ENCODE measurements at regions not wholly inside any gene's neighbourhood (a gene's known extent, or its start where the extent isn't known, plus 50 kb on each side); places are given as distances from the start of the nearest gene placed in this dataset.

DNA sequence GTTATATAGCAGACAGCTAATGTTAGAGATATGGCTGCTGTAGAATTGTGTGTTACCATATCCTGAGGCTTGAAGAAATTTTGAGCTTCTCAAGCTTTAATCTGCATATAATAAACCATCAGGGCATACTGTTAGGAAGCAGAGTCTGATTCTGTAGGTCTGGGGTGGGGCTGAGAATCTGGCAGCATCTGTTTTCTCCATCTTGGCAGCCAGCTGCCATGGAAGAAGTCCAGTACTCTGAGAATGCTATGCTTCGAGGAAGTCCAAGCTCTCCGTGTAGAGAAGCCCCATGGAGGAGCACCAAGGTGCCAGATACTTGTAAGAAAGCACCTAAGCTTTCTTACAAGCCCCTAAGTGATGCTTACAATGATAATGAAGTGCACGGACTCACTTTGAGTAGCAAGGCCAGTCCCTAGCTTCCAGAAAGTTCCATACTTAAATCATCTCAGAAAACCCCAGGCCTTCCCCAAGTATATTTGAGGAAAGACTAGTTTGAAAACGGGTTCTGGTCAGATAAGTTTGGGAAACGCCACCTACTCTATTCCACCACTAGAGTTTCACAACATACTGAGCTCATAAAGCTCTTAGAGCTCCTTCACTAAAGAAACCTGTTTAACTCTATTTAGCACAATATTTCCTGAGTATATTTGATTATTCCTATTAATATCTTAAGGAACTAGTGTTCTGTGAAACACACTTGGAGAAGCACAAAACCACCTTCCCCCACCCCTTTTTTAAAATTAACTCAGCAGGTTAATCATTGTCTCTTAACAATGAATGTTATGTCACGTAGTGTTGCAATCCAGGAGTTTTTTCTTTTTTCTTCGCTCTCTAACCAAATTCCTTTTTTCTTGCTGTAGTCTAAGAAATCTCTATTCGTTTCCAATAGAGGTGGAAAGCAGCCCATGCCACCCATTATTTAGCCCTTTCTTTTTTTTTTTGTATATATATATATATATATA, 59.9 kb upstream of the RASGRP1 start:
- DNase-seq (ENCODE audit: low read depth in 1 of 2, low spot score in 1 of 2), result no peak
- Histone ChIP-seq H3K9me3 (no peaks in the 10 kb centered on the region), H3K4me1 (no peaks in the 10 kb centered on the region), H3K27ac (no peak overlapping the region), H3K4me2 (no peak overlapping the region), H3K4me3 (no peak overlapping the region)
- no peak for ATAC-seq
- TF ChIP-seq RAD21 (conservative IDR thresholded peaks at IDR 0.05 in 1 of 2, IDR thresholded peaks at IDR 0.05 in 1 of 2) (no peak), KDM1A (IDR thresholded peaks at IDR 0.05; ENCODE audit: low read depth) (no peak), FOXS1 (CRISPR knock-in tag; IDR thresholded peaks at IDR 0.05) (no peak), HMGXB4 (CRISPR knock-in tag; IDR thresholded peaks at IDR 0.05; ENCODE audit: borderline replicate concordance) (no peak), USF2 (IDR thresholded peaks at IDR 0.05) (no peak)
- TF ChIP-seq, protein P1, sequence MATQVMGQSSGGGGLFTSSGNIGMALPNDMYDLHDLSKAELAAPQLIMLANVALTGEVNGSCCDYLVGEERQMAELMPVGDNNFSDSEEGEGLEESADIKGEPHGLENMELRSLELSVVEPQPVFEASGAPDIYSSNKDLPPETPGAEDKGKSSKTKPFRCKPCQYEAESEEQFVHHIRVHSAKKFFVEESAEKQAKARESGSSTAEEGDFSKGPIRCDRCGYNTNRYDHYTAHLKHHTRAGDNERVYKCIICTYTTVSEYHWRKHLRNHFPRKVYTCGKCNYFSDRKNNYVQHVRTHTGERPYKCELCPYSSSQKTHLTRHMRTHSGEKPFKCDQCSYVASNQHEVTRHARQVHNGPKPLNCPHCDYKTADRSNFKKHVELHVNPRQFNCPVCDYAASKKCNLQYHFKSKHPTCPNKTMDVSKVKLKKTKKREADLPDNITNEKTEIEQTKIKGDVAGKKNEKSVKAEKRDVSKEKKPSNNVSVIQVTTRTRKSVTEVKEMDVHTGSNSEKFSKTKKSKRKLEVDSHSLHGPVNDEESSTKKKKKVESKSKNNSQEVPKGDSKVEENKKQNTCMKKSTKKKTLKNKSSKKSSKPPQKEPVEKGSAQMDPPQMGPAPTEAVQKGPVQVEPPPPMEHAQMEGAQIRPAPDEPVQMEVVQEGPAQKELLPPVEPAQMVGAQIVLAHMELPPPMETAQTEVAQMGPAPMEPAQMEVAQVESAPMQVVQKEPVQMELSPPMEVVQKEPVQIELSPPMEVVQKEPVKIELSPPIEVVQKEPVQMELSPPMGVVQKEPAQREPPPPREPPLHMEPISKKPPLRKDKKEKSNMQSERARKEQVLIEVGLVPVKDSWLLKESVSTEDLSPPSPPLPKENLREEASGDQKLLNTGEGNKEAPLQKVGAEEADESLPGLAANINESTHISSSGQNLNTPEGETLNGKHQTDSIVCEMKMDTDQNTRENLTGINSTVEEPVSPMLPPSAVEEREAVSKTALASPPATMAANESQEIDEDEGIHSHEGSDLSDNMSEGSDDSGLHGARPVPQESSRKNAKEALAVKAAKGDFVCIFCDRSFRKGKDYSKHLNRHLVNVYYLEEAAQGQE (IDR thresholded peaks at IDR 0.05), result no peak
- ChIA-PET POLR2A (interaction anchor here (0.6 kb wide), 1 partner anchor 169 kb away, joined by 3 read pairs; no protein-coding TSS in a partner anchor), CTCF (interaction anchor here (1.2 kb wide), 1 partner anchor 61 kb away, joined by 3 read pairs; no protein-coding TSS in a partner anchor)
- FAIRE-seq, result no peak
- WGBS (ENCODE audit: missing lambda C conversion rate), result 42% methylated on average over 7 of the region's 8 CpGs

DNA sequence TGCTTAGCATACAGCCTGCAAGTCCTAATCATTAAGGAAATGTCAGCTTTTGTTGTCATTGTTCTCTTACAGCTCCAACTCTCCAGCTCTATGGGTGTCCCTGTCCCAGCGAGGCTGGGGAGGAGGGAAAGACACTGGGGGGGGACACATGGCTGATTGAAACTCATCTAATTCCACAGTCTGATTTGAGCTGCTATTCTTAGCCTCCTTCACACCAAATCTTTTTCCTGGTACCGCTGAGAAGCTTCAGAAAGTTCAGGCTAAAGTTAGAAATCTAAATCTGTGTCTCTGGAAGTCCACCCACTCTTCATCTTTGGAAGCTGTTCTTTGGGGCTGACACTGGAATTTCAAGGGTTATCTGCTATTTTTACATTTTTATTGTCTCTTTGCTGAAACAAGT, 61.3 kb upstream of the RASGRP1 start:
- no peak overlapping the region for H3K4me3 ChIP-seq
- DNase-seq (ENCODE audit: low read depth in 1 of 2, low spot score in 1 of 2) (no peak), FAIRE-seq (no peak), ATAC-seq (no peak)
- H3K4me2 ChIP-seq, result no peak overlapping the region
- H3K27ac ChIP-seq, result no peak overlapping the region
- H3K9me3 ChIP-seq, result no peaks in the 10 kb centered on the region
- H3K4me1 ChIP-seq, result no peaks in the 10 kb centered on the region
- ChIA-PET POLR2A (no interaction called here), CTCF (interaction anchor here (1.1 to 2.6 kb wide), 3 partner anchors 37 to 65 kb away, joined by 5 to 8 read pairs (median 7); partner anchors contain the start of gene RASGRP1)
- WGBS (ENCODE audit: missing lambda C conversion rate), result 39% methylated on average over 2 of the region's 2 CpGs
- no peak for TF ChIP-seq NPAS2 (CRISPR knock-in tag; IDR thresholded peaks at IDR 0.05; ENCODE audit: borderline replicate concordance)
- no peak for TF ChIP-seq KDM1A (IDR thresholded peaks at IDR 0.05; ENCODE audit: low read depth)
- TF ChIP-seq FOSL2 (IDR thresholded peaks at IDR 0.05), result no peak
- TF ChIP-seq FOSL2 (CRISPR knock-in tag; IDR thresholded peaks at IDR 0.05), result no peak
- TF ChIP-seq HOXB5 (CRISPR knock-in tag; IDR thresholded peaks at IDR 0.05), result no peak
- no peak for TF ChIP-seq RARB (CRISPR knock-in tag; IDR thresholded peaks at IDR 0.05)
- TF ChIP-seq USF2 (IDR thresholded peaks at IDR 0.05), result no peak
- TF ChIP-seq NR3C1 (IDR thresholded peaks at IDR 0.05), result no peak
- TF ChIP-seq SMC3 (IDR thresholded peaks at IDR 0.05), result no peak
- no peak for TF ChIP-seq CBX2 (IDR thresholded peaks at IDR 0.05; ENCODE audit: borderline replicate concordance, low read depth)
- TF ChIP-seq CTCF (IDR thresholded peaks at IDR 0.05), result no peak
- no peak for TF ChIP-seq TFCP2L1 (CRISPR knock-in tag; IDR thresholded peaks at IDR 0.05)
- TF ChIP-seq CEBPB (IDR thresholded peaks at IDR 0.05), result no peak
- TF ChIP-seq, protein P1 (IDR thresholded peaks at IDR 0.05), result no peak
- no peak for TF ChIP-seq PBX3 (IDR thresholded peaks at IDR 0.05)
- no peak for TF ChIP-seq ZFP36 (IDR thresholded peaks at IDR 0.05; ENCODE audit: borderline replicate concordance, partially characterized antibody)

Data from A549 (cell line).